ENCODE measurements at regions not wholly inside any gene's neighbourhood (a gene's known extent, or its start where the extent isn't known, plus 50 kb on each side); places are given as distances from the start of the nearest gene placed in this dataset.

- Histone ChIP-seq H3K36me3 (ENCODE audit: insufficient read depth, low read length) (no peaks in the 10 kb centered on the region), H4K20me1 (ENCODE audit: insufficient read depth, low read length) (no peaks in the 10 kb centered on the region), H3K27ac (ENCODE audit: low read depth, low read length) (no peak overlapping the region), H3K4me3 (ENCODE audit: insufficient read depth, low read length) (no peak overlapping the region), H3K27me3 (ENCODE audit: insufficient read depth, low read length) (no peaks in the 10 kb centered on the region), H3K79me2 (ENCODE audit: insufficient read depth, low read length) (no peaks in the 10 kb centered on the region), H3K4me1 (ENCODE audit: insufficient read depth, low read length) (peaks cover 4% of the 10 kb centered on the region), H3K9me3 (ENCODE audit: low read depth, low read length) (no peaks in the 10 kb centered on the region), H3K4me2 (ENCODE audit: insufficient read depth, low read length) (no peak overlapping the region), H2AFZ (ENCODE audit: low read length) (no peak overlapping the region)
- TF ChIP-seq, protein P1, sequence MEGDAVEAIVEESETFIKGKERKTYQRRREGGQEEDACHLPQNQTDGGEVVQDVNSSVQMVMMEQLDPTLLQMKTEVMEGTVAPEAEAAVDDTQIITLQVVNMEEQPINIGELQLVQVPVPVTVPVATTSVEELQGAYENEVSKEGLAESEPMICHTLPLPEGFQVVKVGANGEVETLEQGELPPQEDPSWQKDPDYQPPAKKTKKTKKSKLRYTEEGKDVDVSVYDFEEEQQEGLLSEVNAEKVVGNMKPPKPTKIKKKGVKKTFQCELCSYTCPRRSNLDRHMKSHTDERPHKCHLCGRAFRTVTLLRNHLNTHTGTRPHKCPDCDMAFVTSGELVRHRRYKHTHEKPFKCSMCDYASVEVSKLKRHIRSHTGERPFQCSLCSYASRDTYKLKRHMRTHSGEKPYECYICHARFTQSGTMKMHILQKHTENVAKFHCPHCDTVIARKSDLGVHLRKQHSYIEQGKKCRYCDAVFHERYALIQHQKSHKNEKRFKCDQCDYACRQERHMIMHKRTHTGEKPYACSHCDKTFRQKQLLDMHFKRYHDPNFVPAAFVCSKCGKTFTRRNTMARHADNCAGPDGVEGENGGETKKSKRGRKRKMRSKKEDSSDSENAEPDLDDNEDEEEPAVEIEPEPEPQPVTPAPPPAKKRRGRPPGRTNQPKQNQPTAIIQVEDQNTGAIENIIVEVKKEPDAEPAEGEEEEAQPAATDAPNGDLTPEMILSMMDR (IDR thresholded peaks at IDR 0.05; ENCODE audit: extremely low read depth, low read depth, low read length) = no peak
- DNase-seq (ENCODE audit: insufficient read length, low spot score, missing footprints) = no peak
Observed at GRCh38 chr7:130818056-130818455, 84.0 kb upstream of the KLF14 start.

GRCh38 chr7:130821864-130822263, 87.9 kb upstream of the KLF14 start:
- peaks cover 6% of the 10 kb centered on the region for H3K4me1 ChIP-seq (ENCODE audit: insufficient read depth, low read length)
- H3K4me3 ChIP-seq (ENCODE audit: insufficient read depth, low read length) = no peak overlapping the region
- no peaks in the 10 kb centered on the region for H3K36me3 ChIP-seq (ENCODE audit: insufficient read depth, low read length)
- H3K27me3 ChIP-seq (ENCODE audit: insufficient read depth, low read length) = no peaks in the 10 kb centered on the region
- H3K4me2 ChIP-seq (ENCODE audit: insufficient read depth, low read length) = no peak overlapping the region
- no peaks in the 10 kb centered on the region for H3K9me3 ChIP-seq (ENCODE audit: low read depth, low read length)
- no peaks in the 10 kb centered on the region for H4K20me1 ChIP-seq (ENCODE audit: insufficient read depth, low read length)
- H3K27ac ChIP-seq (ENCODE audit: low read depth, low read length) = peak overlapping the region; percentile 5
- peak; percentile 61 for DNase-seq (ENCODE audit: insufficient read length, low spot score, missing footprints)
- TF ChIP-seq, protein P1 (IDR thresholded peaks at IDR 0.05; ENCODE audit: extremely low read depth, low read depth, low read length) = no peak
- peak overlapping the region; percentile 37 for H2AFZ ChIP-seq (ENCODE audit: low read length)
- no peaks in the 10 kb centered on the region for H3K79me2 ChIP-seq (ENCODE audit: insufficient read depth, low read length)

DNA sequence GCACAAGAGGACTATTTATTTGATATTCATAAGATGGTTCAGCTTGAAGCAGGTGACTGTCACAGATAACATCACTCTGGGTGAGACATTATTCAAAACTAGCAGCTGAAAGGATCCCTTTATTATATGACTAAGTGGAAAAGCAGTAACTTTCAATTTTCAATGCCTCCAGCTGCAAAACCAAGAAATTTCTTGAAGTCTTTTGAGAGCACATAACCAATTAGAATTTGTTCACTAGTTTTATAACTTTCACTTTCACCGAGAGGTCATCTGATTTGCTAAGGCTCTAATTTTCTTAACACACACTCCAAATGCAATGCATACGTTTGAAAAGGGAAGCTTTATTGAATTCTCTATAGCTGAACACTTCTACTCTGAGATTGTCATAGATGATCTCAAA, 88.6 kb upstream of the KLF14 start:
- H4K20me1 ChIP-seq (ENCODE audit: insufficient read depth, low read length) = no peaks in the 10 kb centered on the region
- DNase-seq (ENCODE audit: insufficient read length, low spot score, missing footprints) = no peak
- no peaks in the 10 kb centered on the region for H3K79me2 ChIP-seq (ENCODE audit: insufficient read depth, low read length)
- no peaks in the 10 kb centered on the region for H3K36me3 ChIP-seq (ENCODE audit: insufficient read depth, low read length)
- no peaks in the 10 kb centered on the region for H3K27me3 ChIP-seq (ENCODE audit: insufficient read depth, low read length)
- H2AFZ ChIP-seq (ENCODE audit: low read length) = no peak overlapping the region
- H3K4me1 ChIP-seq (ENCODE audit: insufficient read depth, low read length) = peaks cover 6% of the 10 kb centered on the region
- TF ChIP-seq, protein P1 (IDR thresholded peaks at IDR 0.05; ENCODE audit: extremely low read depth, low read depth, low read length) = no peak
- no peak overlapping the region for H3K27ac ChIP-seq (ENCODE audit: low read depth, low read length)
- peak overlapping the region; percentile 18 for H3K4me3 ChIP-seq (ENCODE audit: insufficient read depth, low read length)
- no peaks in the 10 kb centered on the region for H3K9me3 ChIP-seq (ENCODE audit: low read depth, low read length)
- peak overlapping the region; percentile 51 for H3K4me2 ChIP-seq (ENCODE audit: insufficient read depth, low read length)

DNA sequence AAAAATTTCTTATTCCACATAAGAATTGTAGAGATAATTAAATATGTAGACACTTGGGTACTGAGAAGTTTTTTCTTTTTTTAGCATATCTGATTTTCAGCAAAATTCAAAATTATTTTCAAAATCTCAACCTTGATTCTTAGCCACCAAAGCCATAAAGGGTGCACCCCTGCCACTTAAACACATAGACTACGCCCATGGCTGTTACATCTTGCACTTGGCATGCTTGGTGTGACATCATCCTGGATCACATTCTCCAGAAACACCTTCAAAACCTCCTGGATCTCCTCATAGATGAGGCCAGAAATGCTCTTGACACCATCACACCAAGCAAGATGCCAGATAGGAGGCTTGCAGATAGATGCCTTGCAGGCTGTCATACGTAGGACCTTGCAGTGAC, 89.1 kb upstream of the KLF14 start:
- Histone ChIP-seq H3K27ac (ENCODE audit: low read depth, low read length) (no peak overlapping the region), H3K9me3 (ENCODE audit: low read depth, low read length) (no peaks in the 10 kb centered on the region), H3K36me3 (ENCODE audit: insufficient read depth, low read length) (no peaks in the 10 kb centered on the region), H3K4me2 (ENCODE audit: insufficient read depth, low read length) (peak overlapping the region; percentile 51), H3K4me1 (ENCODE audit: insufficient read depth, low read length) (peaks cover 6% of the 10 kb centered on the region), H3K4me3 (ENCODE audit: insufficient read depth, low read length) (no peak overlapping the region), H4K20me1 (ENCODE audit: insufficient read depth, low read length) (no peaks in the 10 kb centered on the region), H3K79me2 (ENCODE audit: insufficient read depth, low read length) (no peaks in the 10 kb centered on the region), H3K27me3 (ENCODE audit: insufficient read depth, low read length) (no peaks in the 10 kb centered on the region), H2AFZ (ENCODE audit: low read length) (peak overlapping the region; percentile 8)
- DNase-seq (ENCODE audit: insufficient read length, low spot score, missing footprints) = no peak
- TF ChIP-seq, protein P1 (IDR thresholded peaks at IDR 0.05; ENCODE audit: extremely low read depth, low read depth, low read length) = no peak
